ENCODE measurements at regions not wholly inside any gene's neighbourhood (a gene's known extent, or its start where the extent isn't known, plus 50 kb on each side); places are given as distances from the start of the nearest gene placed in this dataset.

DNA sequence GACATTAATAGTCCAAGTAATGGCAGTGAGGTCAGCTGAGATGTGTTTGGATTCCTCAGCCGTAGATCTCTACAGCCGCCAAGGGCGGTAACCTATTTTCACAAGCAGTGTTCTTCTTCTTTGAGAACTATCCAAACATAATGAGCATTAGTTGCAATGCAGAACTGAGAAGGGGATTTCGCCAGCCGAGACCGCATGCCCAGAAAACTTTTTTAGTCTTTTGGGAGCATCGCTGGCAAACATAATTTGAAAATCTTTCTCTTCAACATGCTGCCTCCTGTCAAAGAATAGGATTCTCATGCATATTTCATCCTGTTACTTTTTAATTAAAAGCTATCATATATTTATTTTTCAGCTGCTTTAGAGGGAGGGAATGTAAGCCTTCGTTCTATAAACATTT lies 81.4 kb upstream of the SEZ6L start:
- Histone ChIP-seq H3K36me3 (replicated peaks in 1 of 2; ENCODE audit: control insufficient read depth in 1 of 2, insufficient read depth in 2 of 2, low read length in 1 of 2) (no peaks in the 10 kb centered on the region), H3K9me3 (no peaks in the 10 kb centered on the region), H3K4me2 (no peak overlapping the region), H3K9me2 (no peaks in the 10 kb centered on the region), H3K4me3 (ENCODE audit: low read depth in 2 of 2, low read length in 1 of 2) (no peak overlapping the region), H3K27me3 (ENCODE audit: insufficient read depth) (no peaks in the 10 kb centered on the region), H2AFZ (ENCODE audit: low read depth) (no peak overlapping the region), H3K9ac (no peak overlapping the region), H3K4me1 (ENCODE audit: control insufficient read depth in 1 of 2, insufficient read depth in 2 of 2, low read depth in 1 of 2, low read length in 1 of 2) (no peaks in the 10 kb centered on the region), H3K27ac (ENCODE audit: low read depth in 2 of 2, low read length in 1 of 2) (no peak overlapping the region), H3K79me2 (ENCODE audit: insufficient read depth) (no peaks in the 10 kb centered on the region), H4K20me1 (ENCODE audit: insufficient read depth) (no peaks in the 10 kb centered on the region), H3F3A (replicated peaks; ENCODE audit: insufficient read depth) (no peaks in the 10 kb centered on the region)
- ChIA-PET CTCF (interaction anchor here (1.0 to 2.1 kb wide), 3 partner anchors 83 to 273 kb away, joined by 3 to 8 read pairs (median 3); no protein-coding TSS in a partner anchor), POLR2A (no interaction called here)
- TF ChIP-seq EZH2phosphoT487 (IDR thresholded peaks at IDR 0.05; ENCODE audit: borderline replicate concordance, low read depth) (no peak), JUND (IDR thresholded peaks at IDR 0.05) (no peak), NFIC (IDR thresholded peaks at IDR 0.05; ENCODE audit: borderline replicate concordance) (no peak), RXRA (IDR thresholded peaks at IDR 0.05; ENCODE audit: borderline replicate concordance, low read depth) (no peak), TAF1 (IDR thresholded peaks at IDR 0.05; ENCODE audit: borderline replicate concordance, low read depth, low read length) (no peak), MAX (IDR thresholded peaks at IDR 0.05; ENCODE audit: low read depth) (no peak), FOSL2 (IDR thresholded peaks at IDR 0.05; ENCODE audit: borderline replicate concordance, low read depth) (no peak), TEAD4 (IDR thresholded peaks at IDR 0.05; ENCODE audit: borderline replicate concordance, insufficient read depth) (no peak), FOXM1 (IDR thresholded peaks at IDR 0.05; ENCODE audit: low read depth) (no peak), MXI1 (IDR thresholded peaks at IDR 0.05; ENCODE audit: low read depth, low read length) (no peak), IRF3 (IDR thresholded peaks at IDR 0.05; ENCODE audit: low read depth, low read length) (no peak), GABPA (IDR thresholded peaks at IDR 0.05; ENCODE audit: low read depth) (no peak), USF1 (IDR thresholded peaks at IDR 0.05; ENCODE audit: borderline replicate concordance, low read depth) (no peak)
- TF ChIP-seq, protein P1, sequence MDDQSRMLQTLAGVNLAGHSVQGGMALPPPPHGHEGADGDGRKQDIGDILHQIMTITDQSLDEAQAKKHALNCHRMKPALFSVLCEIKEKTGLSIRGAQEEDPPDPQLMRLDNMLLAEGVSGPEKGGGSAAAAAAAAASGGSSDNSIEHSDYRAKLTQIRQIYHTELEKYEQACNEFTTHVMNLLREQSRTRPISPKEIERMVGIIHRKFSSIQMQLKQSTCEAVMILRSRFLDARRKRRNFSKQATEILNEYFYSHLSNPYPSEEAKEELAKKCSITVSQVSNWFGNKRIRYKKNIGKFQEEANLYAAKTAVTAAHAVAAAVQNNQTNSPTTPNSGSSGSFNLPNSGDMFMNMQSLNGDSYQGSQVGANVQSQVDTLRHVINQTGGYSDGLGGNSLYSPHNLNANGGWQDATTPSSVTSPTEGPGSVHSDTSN (IDR thresholded peaks at IDR 0.05): no peak
- TF ChIP-seq, protein P2, sequence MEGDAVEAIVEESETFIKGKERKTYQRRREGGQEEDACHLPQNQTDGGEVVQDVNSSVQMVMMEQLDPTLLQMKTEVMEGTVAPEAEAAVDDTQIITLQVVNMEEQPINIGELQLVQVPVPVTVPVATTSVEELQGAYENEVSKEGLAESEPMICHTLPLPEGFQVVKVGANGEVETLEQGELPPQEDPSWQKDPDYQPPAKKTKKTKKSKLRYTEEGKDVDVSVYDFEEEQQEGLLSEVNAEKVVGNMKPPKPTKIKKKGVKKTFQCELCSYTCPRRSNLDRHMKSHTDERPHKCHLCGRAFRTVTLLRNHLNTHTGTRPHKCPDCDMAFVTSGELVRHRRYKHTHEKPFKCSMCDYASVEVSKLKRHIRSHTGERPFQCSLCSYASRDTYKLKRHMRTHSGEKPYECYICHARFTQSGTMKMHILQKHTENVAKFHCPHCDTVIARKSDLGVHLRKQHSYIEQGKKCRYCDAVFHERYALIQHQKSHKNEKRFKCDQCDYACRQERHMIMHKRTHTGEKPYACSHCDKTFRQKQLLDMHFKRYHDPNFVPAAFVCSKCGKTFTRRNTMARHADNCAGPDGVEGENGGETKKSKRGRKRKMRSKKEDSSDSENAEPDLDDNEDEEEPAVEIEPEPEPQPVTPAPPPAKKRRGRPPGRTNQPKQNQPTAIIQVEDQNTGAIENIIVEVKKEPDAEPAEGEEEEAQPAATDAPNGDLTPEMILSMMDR (IDR thresholded peaks at IDR 0.05): no peak
- TF ChIP-seq, protein P3, sequence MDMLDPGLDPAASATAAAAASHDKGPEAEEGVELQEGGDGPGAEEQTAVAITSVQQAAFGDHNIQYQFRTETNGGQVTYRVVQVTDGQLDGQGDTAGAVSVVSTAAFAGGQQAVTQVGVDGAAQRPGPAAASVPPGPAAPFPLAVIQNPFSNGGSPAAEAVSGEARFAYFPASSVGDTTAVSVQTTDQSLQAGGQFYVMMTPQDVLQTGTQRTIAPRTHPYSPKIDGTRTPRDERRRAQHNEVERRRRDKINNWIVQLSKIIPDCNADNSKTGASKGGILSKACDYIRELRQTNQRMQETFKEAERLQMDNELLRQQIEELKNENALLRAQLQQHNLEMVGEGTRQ (IDR thresholded peaks at IDR 0.05; ENCODE audit: borderline replicate concordance, low read depth, low read length): no peak
- WGBS (ENCODE audit: low lambda C conversion rate): 61% methylated on average over 8 of the region's 8 CpGs
- DNase-seq: no peak
